ENCODE measurements at regions not wholly inside any gene's neighbourhood (a gene's known extent, or its start where the extent isn't known, plus 50 kb on each side); places are given as distances from the start of the nearest gene placed in this dataset.

DNA sequence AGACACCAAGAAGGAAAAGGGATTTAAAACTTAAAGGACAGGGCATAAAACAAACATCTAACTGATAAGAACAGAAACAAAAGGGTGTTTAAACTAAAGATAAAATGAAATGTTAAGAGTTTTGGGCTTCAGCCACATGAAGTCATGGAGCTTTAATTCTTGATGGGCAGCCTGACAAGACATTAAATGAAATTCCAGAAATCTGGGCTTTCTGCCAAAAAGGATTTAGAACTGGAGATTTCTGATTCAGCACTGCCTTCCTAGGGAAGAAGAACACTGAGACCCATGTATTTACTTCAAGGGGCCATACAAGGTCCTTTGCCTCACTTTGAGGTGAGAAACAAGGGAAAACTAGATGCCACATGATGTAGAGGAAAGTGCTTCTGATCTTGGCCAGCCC, 355.9 kb upstream of the RAG2 start:
- H3K4me1 ChIP-seq (ENCODE audit: control insufficient read depth, insufficient read depth, low read length), result no peaks in the 10 kb centered on the region
- no peak overlapping the region for H3K9ac ChIP-seq (ENCODE audit: low read length in 2 of 2)
- no peak overlapping the region for H3K27ac ChIP-seq (ENCODE audit: low read length)
- no peak overlapping the region for H3K4me3 ChIP-seq (ENCODE audit: low read length in 2 of 2)
- H3K9me3 ChIP-seq (ENCODE audit: control insufficient read depth in 2 of 2, low read length in 2 of 2), result peaks cover 0 to 11% of the 10 kb centered on the region in 2 donors
- no peaks in the 10 kb centered on the region for H3K27me3 ChIP-seq (ENCODE audit: control insufficient read depth in 1 of 2, insufficient read depth in 2 of 2, low read length in 2 of 2)
- no peaks in the 10 kb centered on the region for H3K36me3 ChIP-seq (ENCODE audit: control insufficient read depth in 2 of 2, insufficient read depth in 2 of 2, low read length in 2 of 2)

DNA sequence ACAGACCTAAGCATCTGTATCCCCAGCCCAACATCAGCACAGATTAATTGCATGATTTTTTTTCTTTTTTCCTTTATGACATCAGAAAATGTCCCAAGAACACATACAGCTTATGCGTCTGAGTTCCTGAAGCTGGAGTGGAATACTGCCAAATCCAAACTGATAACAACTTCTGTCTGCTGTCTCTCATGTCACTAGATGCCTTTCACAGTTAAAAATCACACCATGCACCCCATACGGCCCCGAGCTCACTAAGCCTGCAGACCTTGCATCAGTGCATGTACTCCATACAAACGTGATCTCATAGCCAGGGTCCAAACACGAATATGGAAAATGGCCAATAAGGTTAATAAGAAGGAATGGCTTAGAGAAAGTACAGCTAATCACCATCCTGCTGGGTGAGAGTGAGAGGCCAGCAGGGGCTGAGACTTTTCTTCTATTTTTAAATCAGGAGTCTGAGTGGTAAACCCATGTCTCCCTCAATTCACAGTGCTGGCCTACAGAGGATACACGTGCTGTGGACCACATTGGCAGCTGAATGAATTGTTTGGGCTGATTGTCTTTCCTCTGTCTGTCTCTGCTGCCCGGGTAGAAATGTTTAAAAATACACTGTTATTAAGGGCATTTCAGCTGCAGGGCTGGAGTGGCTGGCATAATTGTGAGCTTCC, 350.6 kb upstream of the RAG2 start:
- Histone ChIP-seq H3K9ac (ENCODE audit: low read length in 2 of 2) (no peak overlapping the region), H3K27me3 (ENCODE audit: control insufficient read depth in 1 of 2, insufficient read depth in 2 of 2, low read length in 2 of 2) (no peaks in the 10 kb centered on the region), H3K4me1 (ENCODE audit: control insufficient read depth, insufficient read depth, low read length) (no peaks in the 10 kb centered on the region), H3K4me3 (ENCODE audit: low read length in 2 of 2) (no peak overlapping the region), H3K36me3 (ENCODE audit: control insufficient read depth in 2 of 2, insufficient read depth in 2 of 2, low read length in 2 of 2) (no peaks in the 10 kb centered on the region), H3K27ac (ENCODE audit: low read length) (no peak overlapping the region), H3K9me3 (ENCODE audit: control insufficient read depth in 2 of 2, low read length in 2 of 2) (no peaks in the 10 kb centered on the region)

DNA sequence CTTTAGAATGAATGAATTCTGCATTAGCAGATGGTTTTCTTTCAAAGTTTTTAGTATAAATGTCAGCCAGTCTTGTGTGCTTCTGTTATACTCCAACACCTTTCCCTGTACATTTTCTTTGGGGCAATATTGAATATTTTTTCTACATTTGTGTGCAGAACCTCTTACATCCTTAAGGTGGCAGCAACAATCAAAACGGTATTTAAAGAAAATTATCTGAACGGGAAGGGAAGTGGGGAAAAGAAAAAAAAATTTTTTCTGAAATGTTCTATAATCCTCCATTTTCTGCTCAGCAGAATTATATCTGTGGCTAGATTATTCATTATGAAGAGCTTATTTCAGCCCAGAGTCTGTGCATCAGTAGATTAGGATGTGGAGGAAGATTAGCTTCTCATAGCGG, 347.3 kb upstream of the RAG2 start:
- H3K9ac ChIP-seq (ENCODE audit: low read length in 2 of 2), result no peak overlapping the region
- H3K27me3 ChIP-seq (ENCODE audit: control insufficient read depth in 1 of 2, insufficient read depth in 2 of 2, low read length in 2 of 2), result no peaks in the 10 kb centered on the region
- no peak overlapping the region for H3K4me3 ChIP-seq (ENCODE audit: low read length in 2 of 2)
- H3K27ac ChIP-seq (ENCODE audit: low read length), result no peak overlapping the region
- no peaks in the 10 kb centered on the region for H3K36me3 ChIP-seq (ENCODE audit: control insufficient read depth in 2 of 2, insufficient read depth in 2 of 2, low read length in 2 of 2)
- no peaks in the 10 kb centered on the region for H3K9me3 ChIP-seq (ENCODE audit: control insufficient read depth in 2 of 2, low read length in 2 of 2)
- H3K4me1 ChIP-seq (ENCODE audit: control insufficient read depth, insufficient read depth, low read length), result no peaks in the 10 kb centered on the region

DNA sequence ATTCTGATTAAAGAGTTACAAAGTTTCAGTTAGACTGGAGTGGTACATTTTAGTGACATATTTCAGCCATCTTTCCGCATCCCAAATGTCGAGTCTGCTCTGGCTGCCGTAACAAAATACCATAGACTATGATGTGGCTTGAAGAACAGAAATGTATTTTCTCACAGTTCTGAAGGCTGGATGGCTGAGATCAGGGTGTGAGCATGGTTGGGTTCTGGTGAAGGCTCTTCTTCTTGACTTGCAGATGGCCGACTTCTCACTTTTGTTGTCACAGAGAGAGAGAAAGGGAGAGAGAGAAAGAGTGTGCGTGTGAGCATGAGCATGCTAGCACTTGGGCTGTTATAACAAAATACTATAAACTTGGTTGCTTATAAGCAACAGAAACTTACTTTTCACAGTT, 335.4 kb upstream of the RAG2 start:
- Histone ChIP-seq H3K9ac (ENCODE audit: low read length in 2 of 2) (no peak overlapping the region), H3K27ac (ENCODE audit: low read length) (no peak overlapping the region), H3K9me3 (ENCODE audit: control insufficient read depth in 2 of 2, low read length in 2 of 2) (no peaks in the 10 kb centered on the region), H3K4me1 (ENCODE audit: control insufficient read depth, insufficient read depth, low read length) (no peaks in the 10 kb centered on the region), H3K36me3 (ENCODE audit: control insufficient read depth in 2 of 2, insufficient read depth in 2 of 2, low read length in 2 of 2) (no peaks in the 10 kb centered on the region), H3K27me3 (ENCODE audit: control insufficient read depth in 1 of 2, insufficient read depth in 2 of 2, low read length in 2 of 2) (no peaks in the 10 kb centered on the region), H3K4me3 (ENCODE audit: low read length in 2 of 2) (no peak overlapping the region)

DNA sequence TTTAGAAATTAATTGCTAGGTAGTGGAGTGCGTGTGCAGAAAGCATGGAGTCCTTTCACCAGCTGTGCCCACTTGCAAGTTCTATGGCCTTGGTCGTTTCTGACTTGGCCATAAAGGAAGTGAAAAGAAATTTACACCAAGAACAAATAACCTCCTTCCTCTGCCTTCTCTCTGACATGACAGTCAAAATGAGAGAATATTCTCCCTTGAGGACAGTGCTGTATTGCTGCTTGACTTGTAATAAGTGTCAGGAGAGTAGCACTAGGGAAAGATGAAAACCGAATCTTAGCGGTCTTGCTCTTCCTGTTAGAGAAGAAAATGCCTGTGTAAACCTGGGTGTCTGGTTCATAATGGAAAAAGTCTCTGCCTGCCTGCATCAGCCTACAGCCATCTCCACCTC, 333.1 kb upstream of the RAG2 start:
- H3K27me3 ChIP-seq (ENCODE audit: control insufficient read depth in 1 of 2, insufficient read depth in 2 of 2, low read length in 2 of 2), result no peaks in the 10 kb centered on the region
- H3K4me1 ChIP-seq (ENCODE audit: control insufficient read depth, insufficient read depth, low read length), result no peaks in the 10 kb centered on the region
- no peaks in the 10 kb centered on the region for H3K36me3 ChIP-seq (ENCODE audit: control insufficient read depth in 2 of 2, insufficient read depth in 2 of 2, low read length in 2 of 2)
- H3K4me3 ChIP-seq (ENCODE audit: low read length in 2 of 2), result no peak overlapping the region
- no peak overlapping the region for H3K9ac ChIP-seq (ENCODE audit: low read length in 2 of 2)
- H3K9me3 ChIP-seq (ENCODE audit: control insufficient read depth in 2 of 2, low read length in 2 of 2), result no peaks in the 10 kb centered on the region
- no peak overlapping the region for H3K27ac ChIP-seq (ENCODE audit: low read length)

DNA sequence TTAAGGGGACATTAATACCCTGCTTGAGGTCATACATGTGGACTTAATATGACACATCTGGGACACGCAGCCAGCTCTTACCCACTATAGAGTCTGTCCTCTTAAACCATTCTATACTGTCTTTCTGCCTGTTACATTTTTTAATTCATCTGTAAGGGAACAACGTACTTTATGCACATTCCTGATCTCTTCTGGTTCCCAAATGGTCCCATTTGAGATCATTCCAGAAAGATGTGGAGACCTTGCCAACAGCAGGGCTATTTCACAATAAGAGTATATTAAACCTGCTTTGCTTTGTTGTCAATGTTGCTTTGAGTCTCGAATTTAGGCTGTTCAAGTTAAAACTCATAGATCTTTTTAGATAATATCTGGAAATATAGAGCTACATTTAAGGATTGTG, 332.2 kb upstream of the RAG2 start:
- no peak overlapping the region for H3K4me3 ChIP-seq (ENCODE audit: low read length in 2 of 2)
- H3K27me3 ChIP-seq (ENCODE audit: control insufficient read depth in 1 of 2, insufficient read depth in 2 of 2, low read length in 2 of 2), result no peaks in the 10 kb centered on the region
- H3K36me3 ChIP-seq (ENCODE audit: control insufficient read depth in 2 of 2, insufficient read depth in 2 of 2, low read length in 2 of 2), result no peaks in the 10 kb centered on the region
- no peaks in the 10 kb centered on the region for H3K4me1 ChIP-seq (ENCODE audit: control insufficient read depth, insufficient read depth, low read length)
- H3K27ac ChIP-seq (ENCODE audit: low read length), result no peak overlapping the region
- no peak overlapping the region for H3K9ac ChIP-seq (ENCODE audit: low read length in 2 of 2)
- H3K9me3 ChIP-seq (ENCODE audit: control insufficient read depth in 2 of 2, low read length in 2 of 2), result no peaks in the 10 kb centered on the region

DNA sequence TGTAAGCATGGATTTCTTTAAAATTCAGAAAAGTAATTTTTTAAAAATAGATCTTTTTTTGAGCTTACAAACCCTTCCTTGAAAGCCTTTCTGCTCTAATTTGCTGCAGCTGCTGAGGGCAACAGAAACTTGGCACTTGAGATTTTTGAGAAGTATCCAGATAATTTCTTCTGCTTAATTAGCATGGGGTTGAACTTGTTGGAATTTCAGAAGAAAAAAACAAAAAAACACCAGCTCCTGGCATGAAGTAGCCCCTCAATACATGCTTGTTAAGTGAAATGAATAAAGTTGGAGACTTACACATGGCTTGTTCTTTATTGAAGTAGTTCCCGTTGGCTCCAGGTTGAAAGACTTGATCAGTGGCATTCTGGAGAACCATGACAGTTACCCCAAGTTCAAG, 331.4 kb upstream of the RAG2 start:
- Histone ChIP-seq H3K27me3 (ENCODE audit: control insufficient read depth in 1 of 2, insufficient read depth in 2 of 2, low read length in 2 of 2) (no peaks in the 10 kb centered on the region), H3K27ac (ENCODE audit: low read length) (no peak overlapping the region), H3K9ac (ENCODE audit: low read length in 2 of 2) (no peak overlapping the region), H3K36me3 (ENCODE audit: control insufficient read depth in 2 of 2, insufficient read depth in 2 of 2, low read length in 2 of 2) (no peaks in the 10 kb centered on the region), H3K9me3 (ENCODE audit: control insufficient read depth in 2 of 2, low read length in 2 of 2) (no peaks in the 10 kb centered on the region), H3K4me1 (ENCODE audit: control insufficient read depth, insufficient read depth, low read length) (no peaks in the 10 kb centered on the region), H3K4me3 (ENCODE audit: low read length in 2 of 2) (no peak overlapping the region)

DNA sequence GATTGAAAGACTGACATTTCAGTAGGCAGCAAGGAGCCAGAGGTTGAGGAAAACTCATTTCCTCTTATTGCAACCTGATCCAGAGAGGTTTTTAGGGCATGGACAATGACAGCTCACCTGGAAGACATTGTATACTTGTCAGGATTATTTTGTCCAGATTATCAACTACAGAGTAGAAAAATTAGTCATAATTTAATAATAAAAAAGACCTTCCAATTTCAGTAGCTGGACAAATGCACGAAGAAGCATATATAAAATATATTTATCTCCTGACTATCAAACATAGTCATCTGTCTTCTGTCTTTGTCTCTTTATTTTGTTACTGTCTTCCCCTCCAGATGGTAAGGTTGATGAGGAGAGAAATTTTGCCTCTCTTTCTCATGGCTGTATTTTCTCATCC, 330.6 kb upstream of the RAG2 start:
- Histone ChIP-seq H3K9ac (ENCODE audit: low read length in 2 of 2) (no peak overlapping the region), H3K4me1 (ENCODE audit: control insufficient read depth, insufficient read depth, low read length) (no peaks in the 10 kb centered on the region), H3K4me3 (ENCODE audit: low read length in 2 of 2) (no peak overlapping the region), H3K9me3 (ENCODE audit: control insufficient read depth in 2 of 2, low read length in 2 of 2) (no peaks in the 10 kb centered on the region), H3K27ac (ENCODE audit: low read length) (no peak overlapping the region), H3K27me3 (ENCODE audit: control insufficient read depth in 1 of 2, insufficient read depth in 2 of 2, low read length in 2 of 2) (no peaks in the 10 kb centered on the region), H3K36me3 (ENCODE audit: control insufficient read depth in 2 of 2, insufficient read depth in 2 of 2, low read length in 2 of 2) (no peaks in the 10 kb centered on the region)

DNA sequence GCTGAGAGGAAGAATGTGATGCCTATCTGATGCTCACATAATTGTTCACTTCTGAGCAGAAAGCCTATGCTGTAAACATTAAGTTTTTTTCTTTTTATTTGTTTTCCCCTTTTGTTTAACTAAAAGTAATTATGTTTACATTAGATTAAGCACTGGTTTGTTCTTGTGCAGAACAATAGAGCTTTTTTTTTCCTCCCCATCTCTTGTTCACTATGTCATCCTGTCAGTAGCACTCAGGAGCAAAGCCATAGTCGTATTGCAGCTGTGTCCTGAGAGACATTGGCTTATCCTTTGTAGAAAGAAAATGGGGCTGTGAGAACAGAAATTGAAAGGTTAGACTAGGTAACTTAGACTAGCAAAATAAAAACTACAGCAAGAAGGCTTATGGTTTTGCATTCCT, 301.8 kb upstream of the RAG2 start:
- Histone ChIP-seq H3K4me3 (ENCODE audit: low read length in 2 of 2) (no peak overlapping the region), H3K27ac (ENCODE audit: low read length) (no peak overlapping the region), H3K36me3 (ENCODE audit: control insufficient read depth in 2 of 2, insufficient read depth in 2 of 2, low read length in 2 of 2) (no peaks in the 10 kb centered on the region), H3K9me3 (ENCODE audit: control insufficient read depth in 2 of 2, low read length in 2 of 2) (no peaks in the 10 kb centered on the region), H3K9ac (ENCODE audit: low read length in 2 of 2) (no peak overlapping the region), H3K4me1 (ENCODE audit: control insufficient read depth, insufficient read depth, low read length) (no peaks in the 10 kb centered on the region), H3K27me3 (ENCODE audit: control insufficient read depth in 1 of 2, insufficient read depth in 2 of 2, low read length in 2 of 2) (no peaks in the 10 kb centered on the region)

DNA sequence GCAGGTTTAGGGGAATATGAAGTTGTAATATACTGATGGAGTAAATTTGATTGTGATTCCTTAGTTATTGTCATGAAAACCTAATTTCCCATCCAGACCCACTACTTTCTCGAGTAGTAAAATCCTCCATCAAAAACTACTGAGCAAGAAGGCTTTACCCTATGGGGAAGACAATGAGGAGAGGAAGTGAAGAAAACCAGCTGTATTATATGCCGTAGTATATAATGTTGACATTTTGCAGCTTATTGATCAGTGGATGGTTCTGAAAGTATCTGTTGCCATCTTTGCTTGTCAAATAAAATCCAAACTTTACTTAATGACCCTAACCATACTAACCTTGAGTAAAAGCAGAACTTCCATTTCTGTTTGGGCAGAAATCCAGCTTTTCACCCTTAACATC, 292.8 kb upstream of the RAG2 start:
- H3K9ac ChIP-seq (ENCODE audit: low read length in 2 of 2), result no peak overlapping the region
- no peak overlapping the region for H3K27ac ChIP-seq (ENCODE audit: low read length)
- H3K27me3 ChIP-seq (ENCODE audit: control insufficient read depth in 1 of 2, insufficient read depth in 2 of 2, low read length in 2 of 2), result no peaks in the 10 kb centered on the region
- H3K36me3 ChIP-seq (ENCODE audit: control insufficient read depth in 2 of 2, insufficient read depth in 2 of 2, low read length in 2 of 2), result no peaks in the 10 kb centered on the region
- no peaks in the 10 kb centered on the region for H3K9me3 ChIP-seq (ENCODE audit: control insufficient read depth in 2 of 2, low read length in 2 of 2)
- no peaks in the 10 kb centered on the region for H3K4me1 ChIP-seq (ENCODE audit: control insufficient read depth, insufficient read depth, low read length)
- H3K4me3 ChIP-seq (ENCODE audit: low read length in 2 of 2), result no peak overlapping the region

DNA sequence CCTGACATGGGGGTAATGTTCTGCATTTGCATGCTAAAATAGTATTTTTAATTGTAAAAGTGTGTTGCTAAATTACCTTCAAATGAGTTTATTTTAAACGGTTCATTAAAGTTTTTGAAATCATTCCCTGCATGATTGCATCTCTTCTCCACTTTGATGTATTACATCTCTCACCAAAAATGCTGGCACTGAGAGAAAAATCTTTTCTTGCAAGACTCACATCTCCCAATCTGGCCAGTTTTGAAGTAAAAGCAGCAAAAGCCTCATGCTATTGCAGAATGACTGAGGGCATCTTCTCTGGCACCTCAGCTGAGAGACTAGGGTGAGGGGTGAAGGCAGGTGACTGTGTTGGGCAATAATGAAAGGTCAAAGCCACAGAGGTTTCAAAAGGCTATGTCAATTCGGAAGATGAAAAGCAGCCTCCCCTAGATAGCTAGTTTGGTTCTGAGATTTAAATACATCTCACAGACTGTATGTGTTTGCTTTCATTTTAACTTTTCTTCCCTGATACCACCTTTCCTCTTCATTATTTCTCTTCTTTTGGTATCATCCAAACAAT, 292.2 kb upstream of the RAG2 start:
- H3K4me3 ChIP-seq (ENCODE audit: low read length in 2 of 2), result no peak overlapping the region
- H3K27me3 ChIP-seq (ENCODE audit: control insufficient read depth in 1 of 2, insufficient read depth in 2 of 2, low read length in 2 of 2), result no peaks in the 10 kb centered on the region
- no peak overlapping the region for H3K9ac ChIP-seq (ENCODE audit: low read length in 2 of 2)

More for the DNA sequence above, 292.2 kb upstream of the RAG2 start:
- Histone ChIP-seq H3K36me3 (ENCODE audit: control insufficient read depth in 2 of 2, insufficient read depth in 2 of 2, low read length in 2 of 2) (no peaks in the 10 kb centered on the region), H3K27ac (ENCODE audit: low read length) (no peak overlapping the region), H3K9me3 (ENCODE audit: control insufficient read depth in 2 of 2, low read length in 2 of 2) (no peaks in the 10 kb centered on the region), H3K4me1 (ENCODE audit: control insufficient read depth, insufficient read depth, low read length) (no peaks in the 10 kb centered on the region)
